Astrocyte (in vitro differentiated cells and primary cell): ENCODE measurements at regions not wholly inside any gene's neighbourhood (a gene's known extent, or its start where the extent isn't known, plus 50 kb on each side); places are given as distances from the start of the nearest gene placed in this dataset.

Source experiments
- DNase-seq: peaks from one replicate; pipeline ENCODE4 v3.0.0-alpha.2; 2010; ENCODE audit warnings: low read depth
- FAIRE-seq: peaks from 2 replicates; lab custom pipeline; 2011; peaks lifted over from hg19 to GRCh38; lab: Jason Lieb, UNC
- H2AFZ ChIP-seq: 2 replicates; pipeline ENCODE4 v1.6.0; 2012; ENCODE audit warnings: low read depth, low read length, inconsistent platforms
- H3K27ac ChIP-seq: 2 replicates; pipeline ENCODE4 v1.5.1; 2011; ENCODE audit warnings: low read depth, low read length, inconsistent platforms
- H3K27me3 ChIP-seq: 2 replicates; pipeline ENCODE4 v1.6.0; 2011; ENCODE audit warnings: low read length, inconsistent platforms; ENCODE audit not compliant: insufficient read depth
- H3K36me3 ChIP-seq: 2 replicates; pipeline ENCODE4 v1.5.1; 2011; ENCODE audit warnings: low read length, inconsistent platforms; ENCODE audit not compliant: insufficient read depth
- H3K4me1 ChIP-seq: 2 replicates; pipeline ENCODE4 v1.5.1; 2011; ENCODE audit warnings: low read length, inconsistent platforms; ENCODE audit not compliant: insufficient read depth
- H3K4me2 ChIP-seq: 2 replicates; pipeline ENCODE4 v1.6.0; 2012; ENCODE audit warnings: low read length, inconsistent platforms
- H3K4me3 ChIP-seq: 2 replicates; pipeline ENCODE4 v1.5.1; 2011; ENCODE audit warnings: low read depth, mild to moderate bottlenecking, low read length, inconsistent platforms; ENCODE audit not compliant: insufficient read depth
- H3K79me2 ChIP-seq: 2 replicates; pipeline ENCODE4 v1.6.0; 2012; ENCODE audit warnings: mild to moderate bottlenecking, low read length, inconsistent platforms; ENCODE audit not compliant: insufficient read depth
- H3K9ac ChIP-seq: 2 replicates; pipeline ENCODE4 v1.6.0; 2012; ENCODE audit warnings: mild to moderate bottlenecking, low read length, inconsistent platforms
- H3K9me3 ChIP-seq: 2 replicates; pipeline ENCODE4 v1.5.1; 2012; ENCODE audit warnings: low read depth, mild to moderate bottlenecking, low read length, inconsistent platforms; ENCODE audit not compliant: insufficient read depth
- H4K20me1 ChIP-seq: 2 replicates; pipeline ENCODE4 v1.6.0; 2012; ENCODE audit warnings: low read length, inconsistent platforms; ENCODE audit not compliant: insufficient read depth
- H3K27ac Mint-ChIP-seq: one replicate; pipeline ENCODE4 v1.8.0; 2021; ENCODE audit warnings: mild to moderate bottlenecking, mixed read lengths; ENCODE audit not compliant: unreplicated experiment
- H3K27me3 Mint-ChIP-seq: one replicate; pipeline ENCODE4 v1.8.0; 2021; ENCODE audit warnings: low read depth, mixed read lengths; ENCODE audit not compliant: unreplicated experiment
- H3K36me3 Mint-ChIP-seq: one replicate; pipeline ENCODE4 v1.8.0; 2021; ENCODE audit warnings: low read depth, mixed read lengths; ENCODE audit not compliant: unreplicated experiment
- H3K4me1 Mint-ChIP-seq: one replicate; pipeline ENCODE4 v1.8.0; 2021; ENCODE audit warnings: low read depth, mixed read lengths; ENCODE audit not compliant: unreplicated experiment
- H3K4me3 Mint-ChIP-seq: one replicate; pipeline ENCODE4 v1.8.0; 2021; ENCODE audit warnings: mild to moderate bottlenecking, moderate library complexity, mixed read lengths; ENCODE audit not compliant: unreplicated experiment
- H3K9me3 Mint-ChIP-seq: one replicate; pipeline ENCODE4 v1.8.0; 2021; ENCODE audit warnings: mild to moderate bottlenecking, mixed read lengths; ENCODE audit not compliant: unreplicated experiment
- CTCF ChIP-seq: IDR thresholded peaks from 2 replicates; pipeline ENCODE4 v1.5.1; 2011; ENCODE audit warnings: low read depth, mild to moderate bottlenecking, inconsistent platforms, low read length, moderate library complexity; ENCODE audit not compliant: insufficient read depth
- EZH2 ChIP-seq: IDR thresholded peaks from 2 replicates; pipeline ENCODE4 v1.6.1; 2012; ENCODE audit warnings: mild to moderate bottlenecking, low read length, inconsistent platforms; ENCODE audit not compliant: insufficient read depth

- H2AFZ ChIP-seq: no peak overlapping the region
- TF ChIP-seq CTCF: no peak
- TF ChIP-seq EZH2: no peak
- H3K27ac Mint-ChIP-seq: no peak overlapping the region
Measured at GRCh38 chr14:76698631-76699030, 62.6 kb upstream of the VASH1 start.

GRCh38 chr14:76699209-76699938 lies 61.9 kb upstream of the VASH1 start:
- no peaks in the 10 kb centered on the region for H3K36me3 ChIP-seq
- no peak overlapping the region for H3K9ac ChIP-seq
- no peak overlapping the region for H3K4me3 Mint-ChIP-seq
- DNase-seq (no peak), FAIRE-seq (no peak)
- no peaks in the 10 kb centered on the region for H3K79me2 ChIP-seq
- H3K9me3 ChIP-seq: no peaks in the 10 kb centered on the region
- no peak overlapping the region for H3K4me3 ChIP-seq
- H3K27me3 ChIP-seq: no peaks in the 10 kb centered on the region
- H2AFZ ChIP-seq: no peak overlapping the region
- H3K27ac Mint-ChIP-seq: no peak overlapping the region
- no peaks in the 10 kb centered on the region for H3K9me3 Mint-ChIP-seq
- H3K27ac ChIP-seq: no peak overlapping the region
- peaks cover 2% of the 10 kb centered on the region for H3K36me3 Mint-ChIP-seq
- no peaks in the 10 kb centered on the region for H3K4me1 ChIP-seq
- peaks cover 21% of the 10 kb centered on the region for H3K27me3 Mint-ChIP-seq
- no peaks in the 10 kb centered on the region for H3K4me1 Mint-ChIP-seq
- TF ChIP-seq EZH2 (no peak), CTCF (no peak)
- H3K4me2 ChIP-seq: no peak overlapping the region
- H4K20me1 ChIP-seq: no peaks in the 10 kb centered on the region

More at GRCh38 chr14:76698631-76699030, 62.6 kb upstream of the VASH1 start:
- Mint-ChIP-seq H3K36me3 (peaks cover 2% of the 10 kb centered on the region), H3K4me1 (no peaks in the 10 kb centered on the region), H3K4me3 (no peak overlapping the region), H3K9me3 (no peaks in the 10 kb centered on the region), H3K27me3 (peaks cover 21% of the 10 kb centered on the region)
- Histone ChIP-seq H3K36me3 (no peaks in the 10 kb centered on the region), H3K79me2 (no peaks in the 10 kb centered on the region), H3K9me3 (no peaks in the 10 kb centered on the region), H3K4me1 (no peaks in the 10 kb centered on the region), H3K27ac (no peak overlapping the region), H3K9ac (no peak overlapping the region), H3K4me2 (no peak overlapping the region), H3K27me3 (no peaks in the 10 kb centered on the region), H4K20me1 (no peaks in the 10 kb centered on the region), H3K4me3 (no peak overlapping the region)
- no peak for FAIRE-seq
- no peak for DNase-seq

GRCh38 chr14:76699939-76700590 lies 61.2 kb upstream of the VASH1 start:
- H3K79me2 ChIP-seq: no peaks in the 10 kb centered on the region
- H3K9me3 ChIP-seq: no peaks in the 10 kb centered on the region
- H3K4me3 Mint-ChIP-seq: no peak overlapping the region
- no peaks in the 10 kb centered on the region for H3K36me3 ChIP-seq
- no peak for FAIRE-seq
- no peaks in the 10 kb centered on the region for H3K9me3 Mint-ChIP-seq
- H3K27me3 Mint-ChIP-seq: peaks cover 19% of the 10 kb centered on the region
- H3K4me2 ChIP-seq: no peak overlapping the region
- H3K4me1 Mint-ChIP-seq: no peaks in the 10 kb centered on the region
- H3K27ac Mint-ChIP-seq: no peak overlapping the region
- TF ChIP-seq CTCF (no peak), EZH2 (no peak)
- no peak overlapping the region for H3K4me3 ChIP-seq
- no peak overlapping the region for H3K27ac ChIP-seq
- H3K4me1 ChIP-seq: no peaks in the 10 kb centered on the region
- no peak for DNase-seq
- H2AFZ ChIP-seq: no peak overlapping the region
- H3K9ac ChIP-seq: no peak overlapping the region
- no peaks in the 10 kb centered on the region for H4K20me1 ChIP-seq
- H3K27me3 ChIP-seq: no peaks in the 10 kb centered on the region
- H3K36me3 Mint-ChIP-seq: no peaks in the 10 kb centered on the region
